HepG2 (cell line): ENCODE measurements at regions not wholly inside any gene's neighbourhood (a gene's known extent, or its start where the extent isn't known, plus 50 kb on each side); places are given as distances from the start of the nearest gene placed in this dataset.

Source experiments
- GABPB1 ChIP-seq: IDR thresholded peaks from 2 replicates; pipeline ENCODE4 v1.6.1; 2016; ENCODE audit warnings: mild to moderate bottlenecking, missing genetic modification reagents, moderate library complexity, missing compliant biosample characterization
- HIC2 ChIP-seq: sonication (generic); formaldehyde crosslinking; IDR thresholded peaks from 2 replicates; pipeline ENCODE4 v1.9.0; 2022; ENCODE audit warnings: low read depth, missing genetic modification reagents
- MXI1 ChIP-seq: IDR thresholded peaks from 3 replicates; pipeline ENCODE4 v1.6.1; 2012; ENCODE audit warnings: low read depth, low read length, inconsistent platforms, borderline replicate concordance
- NCOR1 ChIP-seq: fragments of 200-600 bp; sonication (generic); IDR thresholded peaks from 2 replicates; pipeline ENCODE4 v1.7.0; 2017; ENCODE audit warnings: antibody characterized with exemption, low read length, borderline replicate concordance
- NFKB2 ChIP-seq: sonication (generic); formaldehyde crosslinking; IDR thresholded peaks from 2 replicates; pipeline ENCODE4 v1.4.0; 2020; ENCODE audit warnings: missing genetic modification reagents, borderline replicate concordance
- PPARG ChIP-seq: conservative IDR thresholded peaks from 2 replicates; pipeline ENCODE4 v1.6.1; 2016; ENCODE audit warnings: missing biosample characterization, missing genetic modification reagents
- PRDM4 ChIP-seq: sonication (generic); formaldehyde crosslinking; IDR thresholded peaks from 2 replicates; pipeline ENCODE4 v1.9.0; 2021; ENCODE audit warnings: missing genetic modification reagents, borderline replicate concordance
- SMAD9 ChIP-seq: sonication (generic); formaldehyde crosslinking; IDR thresholded peaks from 2 replicates; pipeline ENCODE4 v1.5.1; 2020; ENCODE audit warnings: mild to moderate bottlenecking, missing genetic modification reagents
- SOX13 ChIP-seq, 3 experiments: fragments of 450-650 bp in 1 of 3; sonication (generic) in 1 of 3; formaldehyde crosslinking in 1 of 3; IDR thresholded peaks in 2 of 3; conservative IDR thresholded peaks in 1 of 3; 2 replicates each; pipeline versions ENCODE4 v1.5.0 to v1.6.1; 2016 to 2020; ENCODE audit warnings: antibody characterized with exemption in 1 of 3, mild to moderate bottlenecking in 1 of 3, missing compliant biosample characterization in 1 of 3, missing genetic modification reagents in 1 of 3, moderate library complexity in 1 of 3
- THAP11 ChIP-seq: IDR thresholded peaks from 2 replicates; pipeline ENCODE4 v1.6.1; 2016; ENCODE audit warnings: missing biosample characterization, missing genetic modification reagents
- THAP8 ChIP-seq: sonication (generic); formaldehyde crosslinking; IDR thresholded peaks from 2 replicates; pipeline ENCODE4 v1.5.1; 2020; ENCODE audit warnings: missing genetic modification reagents, mild to moderate bottlenecking, borderline replicate concordance
- ZBTB33 ChIP-seq: sonication (generic); formaldehyde crosslinking; IDR thresholded peaks from 2 replicates; pipeline ENCODE4 v1.4.0; 2020; ENCODE audit warnings: missing genetic modification reagents
- ZBTB38 ChIP-seq: sonication (generic); formaldehyde crosslinking; IDR thresholded peaks from 2 replicates; pipeline ENCODE4 v1.5.1; 2020; ENCODE audit warnings: mild to moderate bottlenecking, missing genetic modification reagents
- ZFP1 ChIP-seq: IDR thresholded peaks from 2 replicates; pipeline ENCODE4 v1.6.1; 2016
- ZNF580 ChIP-seq: IDR thresholded peaks from 2 replicates; pipeline ENCODE4 v1.6.1; 2016; ENCODE audit warnings: low read depth, borderline replicate concordance
- ZNF605 ChIP-seq: sonication (generic); formaldehyde crosslinking; IDR thresholded peaks from 2 replicates; pipeline ENCODE4 v1.8.0; 2022; ENCODE audit warnings: mild to moderate bottlenecking, missing genetic modification reagents
- ZNF773 ChIP-seq: sonication (generic); formaldehyde crosslinking; IDR thresholded peaks from 2 replicates; pipeline ENCODE4 v1.4.0; 2020; ENCODE audit warnings: missing genetic modification reagents, borderline replicate concordance

GRCh38 chr20:23161968-23162696, 76.0 kb upstream of the CD93 start (continued):
- TF ChIP-seq SOX13 (IDR thresholded peaks at IDR 0.05) (no peak), SOX13 (CRISPR knock-in tag; conservative IDR thresholded peaks at IDR 0.05 in 1 of 2, IDR thresholded peaks at IDR 0.05 in 1 of 2) (no peak), PPARG (peak; percentile 54; the same call in 1 of the 2 replicates), ZBTB33 (CRISPR knock-in tag) (peak; percentile 63; the same call in 1 of the 2 replicates), ZFP1 (CRISPR knock-in tag) (no peak), THAP8 (CRISPR knock-in tag) (peak; percentile 35; the same call in 1 of the 2 replicates), ZNF773 (no peak), MXI1 (0 out of 3 replicates have a peak, but pooled peaks have one; percentile 28), ZBTB38 (CRISPR knock-in tag) (peak; percentile 34; the same call in 1 of the 2 replicates), THAP11 (peak; percentile 49), GABPB1 (CRISPR knock-in tag) (peak; percentile 84), HIC2 (CRISPR knock-in tag) (no peak), ZNF605 (CRISPR knock-in tag) (no peak), NFKB2 (CRISPR knock-in tag) (peak; percentile 39; the same call in 1 of the 2 replicates), NCOR1 (no peak), PRDM4 (CRISPR knock-in tag) (no peak), SMAD9 (CRISPR knock-in tag) (no peak), ZNF580 (CRISPR knock-in tag) (no peak)
